Kidney (tissue), 13 donors: ENCODE measurements at regions not wholly inside any gene's neighbourhood (a gene's known extent, or its start where the extent isn't known, plus 50 kb on each side); places are given as distances from the start of the nearest gene placed in this dataset.
A peak's percentile ranks its signal among the peaks of the same experiment; 100 is the strongest.

Experiments
- DNase-seq, 5 donors: peaks; one replicate each; pipeline ENCODE4 v3.0.0-alpha.2; 2013 to 2020
- FAIRE-seq: peaks from 2 replicates; lab custom pipeline; 2012; peaks lifted over from hg19 to GRCh38; lab: Jason Lieb, UNC
- H3K27ac ChIP-seq, 2 donors: one replicate each; pipeline ENCODE4 v1.7.0; 2013; ENCODE audit warnings: low read depth in 2 of 2, low read length in 2 of 2, inconsistent platforms in 1 of 2
- H3K27me3 ChIP-seq: one replicate; pipeline ENCODE4 v1.7.1; 2013; ENCODE audit warnings: low read length, inconsistent platforms; ENCODE audit not compliant: control insufficient read depth, insufficient read depth
- H3K36me3 ChIP-seq, 3 donors: one replicate each; pipeline versions ENCODE4 v1.7.0 to v1.7.1; 2013; ENCODE audit warnings: low read length in 3 of 3, control low read depth in 1 of 3, inconsistent platforms in 1 of 3; ENCODE audit not compliant: insufficient read depth in 3 of 3, control insufficient read depth in 2 of 3
- H3K4me1 ChIP-seq, 3 donors: one replicate each; pipeline versions ENCODE4 v1.7.0 to v1.7.1; 2013; ENCODE audit warnings: low read length in 3 of 3, inconsistent platforms in 1 of 3, low read depth in 1 of 3; ENCODE audit not compliant: control insufficient read depth in 2 of 3, insufficient read depth in 2 of 3
- H3K4me3 ChIP-seq, 3 donors: one replicate each; pipeline versions ENCODE4 v1.7.0 to v1.8.1; 2013; ENCODE audit warnings: low read length in 3 of 3, control low read depth in 1 of 3, inconsistent platforms in 1 of 3
- H3K9ac ChIP-seq, 3 donors: one replicate each; pipeline versions ENCODE4 v1.7.0 to v1.7.1; 2013; ENCODE audit warnings: low read length in 3 of 3, control low read depth in 1 of 3, inconsistent platforms in 1 of 3
- H3K9me3 ChIP-seq, 3 donors: one replicate each; pipeline versions ENCODE4 v1.7.0 to v1.7.1; 2013; ENCODE audit warnings: low read length in 3 of 3, control low read depth in 1 of 3, inconsistent platforms in 1 of 3; ENCODE audit not compliant: control insufficient read depth in 2 of 3, insufficient read depth in 1 of 3
- intact Hi-C: fragments of 100-400 bp; cut with DNase I; formaldehyde crosslinking; loops from one replicate; pipeline ENCODE4 v1.11.1; 2022
- TF ChIP-seq, protein P1 (sequence below): IDR thresholded peaks from 3 replicates; pipeline ENCODE4 v1.5.1; 2012; ENCODE audit warnings: mild to moderate bottlenecking, moderate library complexity, borderline replicate concordance; ENCODE audit not compliant: insufficient read depth; ENCODE audit errors: extremely low read depth
- donor health status: control.
- donor health status: control.
- donor health status: control.
- donor health status: control.
- donor health status: control.
- donor health status: DM: yes; HTN: yes; CAD: no.
- donor health status: Normal renal cell carcinoma (clear cell type).

DNA sequence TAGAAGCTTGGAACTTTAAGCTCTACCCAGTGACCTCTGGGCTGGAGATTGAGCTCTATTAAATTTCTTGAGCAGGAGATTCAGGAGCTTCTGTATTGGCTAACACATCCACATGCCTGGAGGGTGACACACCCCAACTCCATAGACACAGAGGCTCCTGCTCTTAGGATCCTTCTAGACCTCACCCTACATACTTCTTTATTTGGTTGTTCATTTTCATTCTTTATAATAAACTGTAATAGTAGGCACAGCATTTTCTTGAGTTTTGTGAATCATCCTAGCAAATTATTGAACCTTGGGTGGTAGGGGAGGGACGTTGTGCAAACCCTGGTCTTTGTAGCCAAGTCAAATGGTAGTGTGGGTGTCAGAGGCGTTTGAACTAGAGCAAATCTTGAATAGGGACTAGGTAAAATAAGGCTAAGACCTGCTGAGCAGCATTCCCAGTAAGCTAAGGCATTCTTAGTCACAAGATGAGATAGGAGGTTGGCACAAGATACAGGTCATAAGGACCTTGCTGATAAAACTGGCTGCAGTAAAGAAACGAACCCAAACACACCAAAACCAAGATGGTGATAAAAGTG is 323.8 kb upstream of the GALNT5 start:
- H3K27me3 ChIP-seq = no peaks in the 10 kb centered on the region
- no peaks in the 10 kb centered on the region for H3K4me1 ChIP-seq
- TF ChIP-seq, protein P1, sequence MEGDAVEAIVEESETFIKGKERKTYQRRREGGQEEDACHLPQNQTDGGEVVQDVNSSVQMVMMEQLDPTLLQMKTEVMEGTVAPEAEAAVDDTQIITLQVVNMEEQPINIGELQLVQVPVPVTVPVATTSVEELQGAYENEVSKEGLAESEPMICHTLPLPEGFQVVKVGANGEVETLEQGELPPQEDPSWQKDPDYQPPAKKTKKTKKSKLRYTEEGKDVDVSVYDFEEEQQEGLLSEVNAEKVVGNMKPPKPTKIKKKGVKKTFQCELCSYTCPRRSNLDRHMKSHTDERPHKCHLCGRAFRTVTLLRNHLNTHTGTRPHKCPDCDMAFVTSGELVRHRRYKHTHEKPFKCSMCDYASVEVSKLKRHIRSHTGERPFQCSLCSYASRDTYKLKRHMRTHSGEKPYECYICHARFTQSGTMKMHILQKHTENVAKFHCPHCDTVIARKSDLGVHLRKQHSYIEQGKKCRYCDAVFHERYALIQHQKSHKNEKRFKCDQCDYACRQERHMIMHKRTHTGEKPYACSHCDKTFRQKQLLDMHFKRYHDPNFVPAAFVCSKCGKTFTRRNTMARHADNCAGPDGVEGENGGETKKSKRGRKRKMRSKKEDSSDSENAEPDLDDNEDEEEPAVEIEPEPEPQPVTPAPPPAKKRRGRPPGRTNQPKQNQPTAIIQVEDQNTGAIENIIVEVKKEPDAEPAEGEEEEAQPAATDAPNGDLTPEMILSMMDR = no peak
- no peak overlapping the region for H3K9ac ChIP-seq
- intact Hi-C loops = no loop called here
- H3K36me3 ChIP-seq = no peaks in the 10 kb centered on the region
- H3K4me3 ChIP-seq = no peak overlapping the region
- H3K9me3 ChIP-seq = no peaks in the 10 kb centered on the region
- no peak for FAIRE-seq
- no peak overlapping the region for H3K27ac ChIP-seq
- DNase-seq = no peak

DNA sequence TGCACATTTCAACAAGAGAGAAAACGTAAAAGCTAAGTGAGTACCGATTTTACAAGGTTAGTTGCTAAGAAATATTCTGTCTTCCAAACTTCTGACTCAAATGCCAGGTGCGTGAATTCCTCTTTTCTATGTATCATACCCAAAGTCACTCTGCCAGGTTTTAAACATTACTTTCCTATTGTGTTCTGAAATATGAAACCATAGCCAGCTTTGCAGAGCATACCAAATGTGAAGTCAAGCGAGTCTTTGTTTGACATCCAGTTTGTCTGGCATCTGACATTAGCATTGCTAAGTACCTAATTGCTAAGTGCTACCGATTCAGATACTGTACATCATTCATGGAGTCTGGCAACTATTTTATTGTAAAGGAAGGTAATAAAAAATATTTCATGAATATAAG is 321.9 kb upstream of the GALNT5 start:
- Histone ChIP-seq H3K9me3 (no peaks in the 10 kb centered on the region), H3K4me3 (no peak overlapping the region), H3K27me3 (no peaks in the 10 kb centered on the region), H3K9ac (no peak overlapping the region), H3K4me1 (no peaks in the 10 kb centered on the region), H3K36me3 (no peaks in the 10 kb centered on the region), H3K27ac (no peak overlapping the region)
- intact Hi-C loops = no loop called here
- FAIRE-seq = no peak
- DNase-seq = peak in 2 of 5 donors; percentile 58 to 59
- TF ChIP-seq, protein P1 = no peak

DNA sequence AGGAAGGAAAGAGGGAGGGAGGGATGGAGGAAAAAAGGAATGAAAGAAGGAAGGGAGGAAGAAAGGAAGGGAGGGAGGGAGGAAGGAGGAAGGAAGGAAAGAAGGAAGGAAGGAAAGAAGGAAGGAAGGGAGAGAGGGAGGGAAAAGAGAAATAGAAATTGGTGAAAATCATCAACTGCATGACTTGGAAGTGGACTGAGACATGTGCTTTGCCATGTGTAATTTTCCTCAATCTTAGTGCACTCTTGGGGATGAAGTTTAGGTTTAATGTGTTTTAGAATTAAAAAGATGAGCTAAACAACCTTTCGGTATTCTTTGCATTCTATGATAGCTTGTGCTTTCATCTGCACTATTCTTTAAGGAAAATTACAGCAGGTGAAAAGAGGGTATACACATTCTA is 320.1 kb upstream of the GALNT5 start:
- intact Hi-C loops = no loop called here
- H3K27ac ChIP-seq = no peak overlapping the region
- no peaks in the 10 kb centered on the region for H3K36me3 ChIP-seq
- DNase-seq = no peak
- H3K4me3 ChIP-seq = no peak overlapping the region
- no peaks in the 10 kb centered on the region for H3K9me3 ChIP-seq
- no peaks in the 10 kb centered on the region for H3K4me1 ChIP-seq
- no peaks in the 10 kb centered on the region for H3K27me3 ChIP-seq
- TF ChIP-seq, protein P1 = no peak
- no peak overlapping the region for H3K9ac ChIP-seq
- FAIRE-seq = no peak

DNA sequence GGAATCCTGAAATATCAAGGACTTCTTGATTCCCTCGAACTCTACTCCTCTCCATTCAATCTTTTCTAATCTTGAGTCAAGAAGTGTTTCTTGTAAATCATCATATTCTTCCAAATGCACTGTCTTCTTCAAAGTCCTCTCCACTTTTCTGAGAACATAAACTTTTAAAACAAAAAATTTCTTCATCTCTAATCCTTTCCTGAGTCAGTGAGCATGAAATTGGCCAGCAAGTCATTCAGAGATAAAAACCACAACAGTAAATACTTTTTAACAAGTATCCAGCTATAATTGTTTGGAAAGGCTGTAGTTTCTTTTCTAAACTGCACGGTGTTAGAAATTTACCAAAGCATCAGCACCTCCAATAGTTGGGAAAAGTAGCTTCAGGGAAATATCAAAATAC is 312.6 kb upstream of the GALNT5 start:
- TF ChIP-seq, protein P1 = no peak
- intact Hi-C loops = no loop called here

More for the DNA sequence above, 312.6 kb upstream of the GALNT5 start:
- Histone ChIP-seq H3K36me3 (no peaks in the 10 kb centered on the region), H3K27me3 (no peaks in the 10 kb centered on the region), H3K9ac (no peak overlapping the region), H3K4me3 (no peak overlapping the region), H3K27ac (no peak overlapping the region), H3K4me1 (no peaks in the 10 kb centered on the region), H3K9me3 (no peaks in the 10 kb centered on the region)
- DNase-seq = no peak
- no peak for FAIRE-seq
